Panc1 (cell line): ENCODE measurements at regions not wholly inside any gene's neighbourhood (a gene's known extent, or its start where the extent isn't known, plus 50 kb on each side); places are given as distances from the start of the nearest gene placed in this dataset.

Source experiments
- POLR2AphosphoS5 ChIP-seq: IDR thresholded peaks from 2 replicates; pipeline ENCODE4 v1.6.1; 2012; ENCODE audit warnings: mild to moderate bottlenecking, low read depth, low read length, moderate library complexity
- SIN3A ChIP-seq: IDR thresholded peaks from 2 replicates; pipeline ENCODE4 v1.6.1; 2012; ENCODE audit warnings: low read depth, mild to moderate bottlenecking, low read length, moderate library complexity, borderline replicate concordance; ENCODE audit not compliant: insufficient read depth
- TCF7L2 ChIP-seq: IDR thresholded peaks from 2 replicates; pipeline ENCODE4 v1.6.1; 2011; ENCODE audit warnings: mild to moderate bottlenecking, low read depth, low read length, inconsistent platforms
- TF ChIP-seq, protein P1 (sequence below): fragments of 450-650 bp; IDR thresholded peaks from 2 replicates; pipeline ENCODE4 v1.5.1; 2017; ENCODE audit warnings: mild to moderate bottlenecking
- TF ChIP-seq, protein P2 (sequence below), 2 experiments: IDR thresholded peaks; 2 replicates each; pipeline ENCODE4 v1.6.1; 2011 to 2012; ENCODE audit warnings: low read depth in 2 of 2, control low read depth in 1 of 2, low read length in 1 of 2, mild to moderate bottlenecking in 1 of 2, moderate library complexity in 1 of 2; ENCODE audit not compliant: insufficient read depth in 1 of 2

DNA sequence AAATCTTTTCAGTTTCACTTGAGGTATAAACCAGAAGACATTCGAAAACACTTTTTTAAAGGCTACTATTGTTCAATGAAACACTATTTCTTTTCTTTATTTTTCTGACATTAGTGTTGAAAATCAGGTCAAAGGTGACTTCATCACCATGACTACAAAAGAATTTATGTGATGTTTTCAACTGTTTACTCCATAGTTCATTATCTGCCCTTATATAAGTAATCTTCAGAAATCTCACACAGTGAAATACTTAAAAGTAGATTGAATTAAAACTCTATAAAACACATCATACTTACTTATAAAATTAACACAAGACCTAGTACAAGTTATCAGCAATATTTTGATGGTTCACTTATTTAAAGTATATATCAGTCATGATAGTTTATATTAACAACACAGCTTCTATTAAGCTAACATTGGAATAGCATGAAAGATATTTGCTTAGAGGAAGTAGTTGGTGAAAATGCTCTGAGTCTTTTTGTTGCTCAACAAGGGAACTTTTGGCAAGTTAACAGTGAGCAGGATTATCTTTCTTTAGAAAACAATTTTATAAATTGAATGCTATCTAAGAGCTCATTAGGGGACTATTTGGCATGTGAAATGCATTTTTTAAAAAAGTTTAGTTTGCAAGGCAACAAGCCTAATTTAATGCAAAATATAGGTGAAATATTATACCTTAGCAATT, 60.8 kb downstream of the MC4R start:
- TF ChIP-seq, protein P1, sequence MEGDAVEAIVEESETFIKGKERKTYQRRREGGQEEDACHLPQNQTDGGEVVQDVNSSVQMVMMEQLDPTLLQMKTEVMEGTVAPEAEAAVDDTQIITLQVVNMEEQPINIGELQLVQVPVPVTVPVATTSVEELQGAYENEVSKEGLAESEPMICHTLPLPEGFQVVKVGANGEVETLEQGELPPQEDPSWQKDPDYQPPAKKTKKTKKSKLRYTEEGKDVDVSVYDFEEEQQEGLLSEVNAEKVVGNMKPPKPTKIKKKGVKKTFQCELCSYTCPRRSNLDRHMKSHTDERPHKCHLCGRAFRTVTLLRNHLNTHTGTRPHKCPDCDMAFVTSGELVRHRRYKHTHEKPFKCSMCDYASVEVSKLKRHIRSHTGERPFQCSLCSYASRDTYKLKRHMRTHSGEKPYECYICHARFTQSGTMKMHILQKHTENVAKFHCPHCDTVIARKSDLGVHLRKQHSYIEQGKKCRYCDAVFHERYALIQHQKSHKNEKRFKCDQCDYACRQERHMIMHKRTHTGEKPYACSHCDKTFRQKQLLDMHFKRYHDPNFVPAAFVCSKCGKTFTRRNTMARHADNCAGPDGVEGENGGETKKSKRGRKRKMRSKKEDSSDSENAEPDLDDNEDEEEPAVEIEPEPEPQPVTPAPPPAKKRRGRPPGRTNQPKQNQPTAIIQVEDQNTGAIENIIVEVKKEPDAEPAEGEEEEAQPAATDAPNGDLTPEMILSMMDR = no peak
- TF ChIP-seq POLR2AphosphoS5 (no peak), SIN3A (no peak), TCF7L2 (no peak)
- TF ChIP-seq, protein P2, sequence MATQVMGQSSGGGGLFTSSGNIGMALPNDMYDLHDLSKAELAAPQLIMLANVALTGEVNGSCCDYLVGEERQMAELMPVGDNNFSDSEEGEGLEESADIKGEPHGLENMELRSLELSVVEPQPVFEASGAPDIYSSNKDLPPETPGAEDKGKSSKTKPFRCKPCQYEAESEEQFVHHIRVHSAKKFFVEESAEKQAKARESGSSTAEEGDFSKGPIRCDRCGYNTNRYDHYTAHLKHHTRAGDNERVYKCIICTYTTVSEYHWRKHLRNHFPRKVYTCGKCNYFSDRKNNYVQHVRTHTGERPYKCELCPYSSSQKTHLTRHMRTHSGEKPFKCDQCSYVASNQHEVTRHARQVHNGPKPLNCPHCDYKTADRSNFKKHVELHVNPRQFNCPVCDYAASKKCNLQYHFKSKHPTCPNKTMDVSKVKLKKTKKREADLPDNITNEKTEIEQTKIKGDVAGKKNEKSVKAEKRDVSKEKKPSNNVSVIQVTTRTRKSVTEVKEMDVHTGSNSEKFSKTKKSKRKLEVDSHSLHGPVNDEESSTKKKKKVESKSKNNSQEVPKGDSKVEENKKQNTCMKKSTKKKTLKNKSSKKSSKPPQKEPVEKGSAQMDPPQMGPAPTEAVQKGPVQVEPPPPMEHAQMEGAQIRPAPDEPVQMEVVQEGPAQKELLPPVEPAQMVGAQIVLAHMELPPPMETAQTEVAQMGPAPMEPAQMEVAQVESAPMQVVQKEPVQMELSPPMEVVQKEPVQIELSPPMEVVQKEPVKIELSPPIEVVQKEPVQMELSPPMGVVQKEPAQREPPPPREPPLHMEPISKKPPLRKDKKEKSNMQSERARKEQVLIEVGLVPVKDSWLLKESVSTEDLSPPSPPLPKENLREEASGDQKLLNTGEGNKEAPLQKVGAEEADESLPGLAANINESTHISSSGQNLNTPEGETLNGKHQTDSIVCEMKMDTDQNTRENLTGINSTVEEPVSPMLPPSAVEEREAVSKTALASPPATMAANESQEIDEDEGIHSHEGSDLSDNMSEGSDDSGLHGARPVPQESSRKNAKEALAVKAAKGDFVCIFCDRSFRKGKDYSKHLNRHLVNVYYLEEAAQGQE (IDR thresholded peaks at IDR 0.05; ENCODE audit: insufficient read depth in 1 of 2, low read depth in 2 of 2, low read length in 1 of 2) = no peak
